Activated T-cell treated with anti-CD3 and anti-CD28 coated beads, Interleukin-2, amount 50 U/mL, for 4 hours (primary cell): ENCODE measurements at regions not wholly inside any gene's neighbourhood (a gene's known extent, or its start where the extent isn't known, plus 50 kb on each side); places are given as distances from the start of the nearest gene placed in this dataset.

Source experiments
- ATAC-seq, 2 donors: fragments of 200-7000 bp; cut with Tn5 transposase; one replicate each; pipeline ENCODE4 v1.10.0; 2021
- DNase-seq: peaks from one replicate; pipeline ENCODE4 v3.0.0-alpha.2; 2020
- H3K27me3 Mint-ChIP-seq: one replicate; pipeline ENCODE4 v1.8.0; 2021; ENCODE audit warnings: low read depth, mixed read lengths
- H3K36me3 Mint-ChIP-seq: one replicate; pipeline ENCODE4 v1.8.0; 2022; ENCODE audit warnings: mixed read lengths; ENCODE audit not compliant: insufficient read depth
- H3K4me1 Mint-ChIP-seq: one replicate; pipeline ENCODE4 v1.8.0; 2021; ENCODE audit warnings: low read depth, mixed read lengths
- H3K4me3 Mint-ChIP-seq: one replicate; pipeline ENCODE4 v1.8.0; 2021; ENCODE audit warnings: mild to moderate bottlenecking, moderate library complexity, mixed read lengths
- H3K9me3 Mint-ChIP-seq: one replicate; pipeline ENCODE4 v1.8.0; 2021; ENCODE audit warnings: mixed read lengths

- no peaks in the 10 kb centered on the region for H3K4me1 Mint-ChIP-seq
- H3K27me3 Mint-ChIP-seq = no peaks in the 10 kb centered on the region
- H3K4me3 Mint-ChIP-seq = no peak overlapping the region
- H3K9me3 Mint-ChIP-seq = peaks cover 13% of the 10 kb centered on the region
- DNase-seq (no peak), ATAC-seq (no peak)
- H3K36me3 Mint-ChIP-seq = no peaks in the 10 kb centered on the region
Measured at GRCh38 chr1:188462837-188463236, 1634.1 kb downstream of the PLA2G4A start.

GRCh38 chr1:188463919-188464318 lies 1635.2 kb downstream of the PLA2G4A start:
- no peak overlapping the region for H3K4me3 Mint-ChIP-seq
- no peak for DNase-seq
- no peak for ATAC-seq
- no peaks in the 10 kb centered on the region for H3K4me1 Mint-ChIP-seq
- no peaks in the 10 kb centered on the region for H3K27me3 Mint-ChIP-seq
- peaks cover 9% of the 10 kb centered on the region for H3K9me3 Mint-ChIP-seq
- no peaks in the 10 kb centered on the region for H3K36me3 Mint-ChIP-seq

GRCh38 chr1:188466539-188466938 lies 1637.8 kb downstream of the PLA2G4A start:
- no peaks in the 10 kb centered on the region for H3K36me3 Mint-ChIP-seq
- DNase-seq = no peak
- H3K4me3 Mint-ChIP-seq = no peak overlapping the region
- ATAC-seq = no peak
- no peaks in the 10 kb centered on the region for H3K4me1 Mint-ChIP-seq
- H3K9me3 Mint-ChIP-seq = peaks cover 7% of the 10 kb centered on the region
- no peaks in the 10 kb centered on the region for H3K27me3 Mint-ChIP-seq

GRCh38 chr1:188476606-188477005 lies 1647.9 kb downstream of the PLA2G4A start:
- no peak for DNase-seq
- H3K9me3 Mint-ChIP-seq = peaks cover 10% of the 10 kb centered on the region
- H3K27me3 Mint-ChIP-seq = no peaks in the 10 kb centered on the region
- no peak for ATAC-seq
- no peaks in the 10 kb centered on the region for H3K4me1 Mint-ChIP-seq
- H3K36me3 Mint-ChIP-seq = no peaks in the 10 kb centered on the region
- H3K4me3 Mint-ChIP-seq = no peak overlapping the region

- no peaks in the 10 kb centered on the region for H3K4me1 Mint-ChIP-seq
- no peaks in the 10 kb centered on the region for H3K36me3 Mint-ChIP-seq
- ATAC-seq (no peak), DNase-seq (no peak)
- no peaks in the 10 kb centered on the region for H3K27me3 Mint-ChIP-seq
- H3K9me3 Mint-ChIP-seq = peaks cover 4% of the 10 kb centered on the region
- H3K4me3 Mint-ChIP-seq = no peak overlapping the region
Measured at GRCh38 chr1:188489336-188490112, 1660.8 kb downstream of the PLA2G4A start.

- Mint-ChIP-seq H3K36me3 (no peaks in the 10 kb centered on the region), H3K4me1 (no peaks in the 10 kb centered on the region), H3K27me3 (no peaks in the 10 kb centered on the region), H3K4me3 (no peak overlapping the region), H3K9me3 (peaks cover 23% of the 10 kb centered on the region)
- DNase-seq = no peak
- ATAC-seq = no peak
Measured at GRCh38 chr1:188496506-188496905, 1667.8 kb downstream of the PLA2G4A start.

GRCh38 chr1:188497020-188497419 lies 1668.3 kb downstream of the PLA2G4A start:
- DNase-seq (no peak), ATAC-seq (no peak)
- Mint-ChIP-seq H3K27me3 (no peaks in the 10 kb centered on the region), H3K36me3 (no peaks in the 10 kb centered on the region), H3K4me3 (no peak overlapping the region), H3K4me1 (no peaks in the 10 kb centered on the region), H3K9me3 (peaks cover 23% of the 10 kb centered on the region)

- Mint-ChIP-seq H3K9me3 (peaks cover 20% of the 10 kb centered on the region), H3K4me1 (no peaks in the 10 kb centered on the region), H3K4me3 (no peak overlapping the region), H3K36me3 (no peaks in the 10 kb centered on the region), H3K27me3 (no peaks in the 10 kb centered on the region)
- DNase-seq (no peak), ATAC-seq (no peak)
Measured at GRCh38 chr1:188499690-188500089, 1670.9 kb downstream of the PLA2G4A start.

- Mint-ChIP-seq H3K9me3 (peaks cover 14% of the 10 kb centered on the region), H3K36me3 (no peaks in the 10 kb centered on the region), H3K4me3 (no peak overlapping the region), H3K4me1 (no peaks in the 10 kb centered on the region), H3K27me3 (no peaks in the 10 kb centered on the region)
- no peak for ATAC-seq
- DNase-seq = no peak
Measured at GRCh38 chr1:188514917-188515316, 1686.2 kb downstream of the PLA2G4A start.

GRCh38 chr1:188517139-188517538 lies 1688.4 kb downstream of the PLA2G4A start:
- H3K27me3 Mint-ChIP-seq = no peaks in the 10 kb centered on the region
- peaks cover 12% of the 10 kb centered on the region for H3K9me3 Mint-ChIP-seq
- H3K36me3 Mint-ChIP-seq = no peaks in the 10 kb centered on the region
- ATAC-seq = no peak
- no peak overlapping the region for H3K4me3 Mint-ChIP-seq
- no peak for DNase-seq
- no peaks in the 10 kb centered on the region for H3K4me1 Mint-ChIP-seq

- ATAC-seq = no peak
- no peaks in the 10 kb centered on the region for H3K27me3 Mint-ChIP-seq
- H3K36me3 Mint-ChIP-seq = no peaks in the 10 kb centered on the region
- H3K9me3 Mint-ChIP-seq = peaks cover 17% of the 10 kb centered on the region
- H3K4me3 Mint-ChIP-seq = no peak overlapping the region
- no peak for DNase-seq
- no peaks in the 10 kb centered on the region for H3K4me1 Mint-ChIP-seq
Measured at GRCh38 chr1:188551176-188551575, 1722.4 kb downstream of the PLA2G4A start.

- H3K36me3 Mint-ChIP-seq = no peaks in the 10 kb centered on the region
- no peak overlapping the region for H3K4me3 Mint-ChIP-seq
- DNase-seq (no peak), ATAC-seq (no peak)
- H3K4me1 Mint-ChIP-seq = no peaks in the 10 kb centered on the region
- no peaks in the 10 kb centered on the region for H3K27me3 Mint-ChIP-seq
- peaks cover 9% of the 10 kb centered on the region for H3K9me3 Mint-ChIP-seq
Measured at GRCh38 chr1:188557053-188557452, 1728.3 kb downstream of the PLA2G4A start.

GRCh38 chr1:188582911-188583532 lies 1754.3 kb downstream of the PLA2G4A start:
- H3K4me1 Mint-ChIP-seq = no peaks in the 10 kb centered on the region
- no peak for DNase-seq
- no peak for ATAC-seq
- H3K36me3 Mint-ChIP-seq = no peaks in the 10 kb centered on the region
- no peaks in the 10 kb centered on the region for H3K27me3 Mint-ChIP-seq
- H3K4me3 Mint-ChIP-seq = no peak overlapping the region
- peaks cover 4% of the 10 kb centered on the region for H3K9me3 Mint-ChIP-seq

GRCh38 chr1:188584119-188584518 lies 1755.4 kb downstream of the PLA2G4A start:
- ATAC-seq = no peak
- Mint-ChIP-seq H3K36me3 (no peaks in the 10 kb centered on the region), H3K27me3 (no peaks in the 10 kb centered on the region), H3K9me3 (peaks cover 4% of the 10 kb centered on the region), H3K4me1 (no peaks in the 10 kb centered on the region), H3K4me3 (no peak overlapping the region)
- DNase-seq = no peak

- Mint-ChIP-seq H3K4me3 (no peak overlapping the region), H3K4me1 (no peaks in the 10 kb centered on the region), H3K27me3 (no peaks in the 10 kb centered on the region), H3K36me3 (no peaks in the 10 kb centered on the region), H3K9me3 (peaks cover 13% of the 10 kb centered on the region)
- ATAC-seq (no peak), DNase-seq (no peak)
Measured at GRCh38 chr1:188590641-188591040, 1761.9 kb downstream of the PLA2G4A start.
